Dermis blood vessel endothelial cell (primary cell): ENCODE measurements at regions not wholly inside any gene's neighbourhood (a gene's known extent, or its start where the extent isn't known, plus 50 kb on each side); places are given as distances from the start of the nearest gene placed in this dataset.

Experiments used
- DNase-seq: peaks from one replicate; pipeline ENCODE4 v3.0.0; 2010

DNA sequence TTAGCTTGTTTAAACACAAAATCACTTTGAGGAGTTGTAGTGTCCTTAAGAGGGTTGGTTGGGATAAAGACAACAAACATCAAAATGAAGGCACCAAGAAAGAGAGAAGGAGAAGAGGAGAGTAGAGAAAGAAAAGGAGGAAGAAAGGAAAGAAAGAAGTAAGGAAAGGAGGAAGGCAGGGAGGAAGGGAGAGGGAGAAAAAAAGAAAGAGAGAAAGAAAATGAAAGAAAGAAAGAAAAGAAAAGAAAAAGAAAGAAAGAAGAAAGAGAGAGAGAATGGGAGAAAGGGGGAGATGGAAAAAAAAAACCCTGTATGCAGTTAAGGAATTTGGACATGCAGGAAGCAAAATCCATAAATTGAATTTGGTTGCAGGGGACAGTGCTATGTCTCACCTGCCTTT lies 635.4 kb upstream of the FZD8 start:
- DNase-seq, result no peak

DNA sequence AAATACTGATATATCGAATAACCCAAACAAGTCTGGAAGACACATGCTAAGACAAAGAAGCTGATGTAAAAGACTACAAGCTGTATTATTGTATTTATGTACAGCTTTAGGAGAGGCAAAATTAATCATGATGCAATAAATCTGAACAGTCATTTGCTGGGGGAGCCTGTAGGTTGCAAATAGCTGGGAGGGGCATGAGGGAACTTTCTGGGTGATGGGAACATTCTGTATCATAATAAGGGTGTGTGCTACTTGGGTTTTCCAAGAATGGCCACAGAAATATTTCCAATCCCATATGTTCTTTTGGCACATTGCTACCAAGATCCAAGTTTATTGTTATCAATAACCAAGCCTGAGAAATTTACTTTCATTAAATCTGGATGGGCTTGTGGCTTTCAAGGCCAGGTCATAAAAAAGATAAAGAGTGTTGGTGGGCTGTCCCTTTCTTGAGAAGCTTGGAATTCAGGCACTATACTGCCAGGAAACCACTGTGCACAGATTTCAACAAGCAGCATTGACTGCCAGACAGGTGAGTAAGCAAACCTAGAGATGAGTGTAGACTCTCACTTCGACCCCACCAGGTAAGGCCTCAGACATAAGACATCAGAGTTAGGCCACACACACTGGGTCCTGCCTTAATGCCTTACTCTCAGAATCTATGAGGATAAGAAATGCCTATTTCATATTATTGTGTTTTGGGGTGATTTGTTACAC lies 629.7 kb upstream of the FZD8 start:
- DNase-seq, result no peak

DNA sequence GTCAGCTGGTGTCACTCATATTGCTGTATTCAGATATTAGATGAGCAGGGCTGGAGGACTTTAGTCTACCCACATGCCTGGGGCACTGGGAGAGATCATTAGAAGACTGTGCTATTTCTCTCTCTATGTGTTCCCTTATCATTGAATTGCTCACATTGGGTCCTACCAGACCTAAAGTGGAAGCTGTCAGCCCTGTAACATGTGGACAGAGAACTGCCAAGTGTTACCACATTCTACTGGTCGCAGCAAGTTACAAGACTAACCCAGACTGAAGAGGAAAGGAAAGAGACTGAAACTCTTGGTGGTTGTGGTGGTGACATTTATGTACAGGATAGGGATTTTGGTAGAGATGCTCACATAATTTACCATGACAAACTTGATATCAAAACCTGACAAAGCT lies 627.1 kb upstream of the FZD8 start:
- no peak for DNase-seq

DNA sequence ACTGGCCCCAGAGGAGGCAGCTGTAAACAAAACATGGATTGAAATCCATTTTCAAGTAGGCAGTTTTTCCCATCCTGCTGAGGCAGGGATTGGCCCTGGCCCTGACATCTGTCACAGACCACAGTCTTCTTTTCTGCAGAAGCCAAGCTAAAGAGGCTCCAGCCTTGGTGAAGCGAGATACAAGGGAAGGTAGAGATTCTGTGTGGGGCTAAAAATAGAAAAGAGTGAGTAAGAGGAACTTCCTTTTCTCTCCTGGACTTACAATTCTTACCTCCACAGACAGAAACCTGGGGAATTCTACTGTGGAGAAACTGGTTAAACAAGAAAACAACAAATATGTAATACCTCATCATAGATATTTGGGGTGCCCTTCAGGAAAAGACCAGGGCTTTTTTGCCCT lies 624.8 kb upstream of the FZD8 start:
- DNase-seq, result no peak

DNA sequence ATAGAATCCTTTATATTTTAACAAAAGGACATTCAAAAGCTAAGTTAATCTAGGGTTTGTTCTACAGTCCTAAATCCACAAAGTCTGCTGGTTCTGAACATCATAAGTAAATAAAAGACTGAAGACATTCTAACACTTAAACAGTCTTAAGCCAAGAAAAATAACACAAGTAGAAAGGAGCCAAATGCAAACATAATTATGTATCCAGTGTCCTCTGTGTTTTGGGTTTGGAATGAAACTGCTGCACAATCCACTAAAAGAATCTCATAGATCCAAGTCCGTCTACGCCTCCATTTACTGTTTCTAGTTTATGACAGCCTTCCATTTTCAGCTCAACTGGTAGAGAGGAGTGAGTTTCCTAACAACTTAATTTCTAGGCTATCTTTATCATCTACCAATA lies 623.6 kb upstream of the FZD8 start:
- no peak for DNase-seq

DNA sequence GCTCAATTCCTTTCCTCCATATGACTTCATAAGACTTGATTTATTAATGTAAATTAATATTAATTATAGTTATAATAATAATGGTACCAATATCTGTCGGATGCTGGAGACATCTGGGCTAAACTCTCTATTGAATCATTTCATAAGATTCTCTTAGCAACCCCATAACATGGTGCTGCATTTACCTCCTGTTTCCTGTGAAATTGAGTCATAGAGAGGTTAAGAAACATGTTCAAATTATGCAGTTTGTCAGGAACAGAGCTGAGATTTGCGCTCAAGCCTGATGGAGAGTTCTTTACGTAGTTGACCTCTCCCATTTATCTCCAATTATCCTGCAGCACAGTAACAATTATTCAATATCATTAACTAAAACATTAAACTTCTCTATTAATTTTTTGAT lies 621.8 kb upstream of the FZD8 start:
- no peak for DNase-seq

DNA sequence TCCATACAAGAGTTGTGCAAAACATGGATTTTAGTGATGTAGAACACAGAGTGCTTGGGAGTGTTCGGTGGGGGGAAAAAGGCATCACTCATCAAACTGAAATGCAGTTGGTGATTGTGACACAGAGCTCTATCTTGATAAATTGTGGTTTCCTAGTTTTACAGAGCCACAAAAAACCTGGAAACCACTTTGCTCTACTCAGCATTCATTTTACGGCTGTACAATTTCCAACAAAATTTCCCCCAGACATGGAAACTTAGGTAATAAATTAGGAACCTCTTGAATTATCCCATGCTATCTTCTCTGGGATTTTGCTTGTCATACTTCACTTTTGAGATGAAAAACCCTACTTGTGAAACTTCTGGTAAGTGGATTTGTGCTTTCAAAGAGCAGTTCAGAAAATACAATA lies 614.9 kb upstream of the FZD8 start:
- no peak for DNase-seq

DNA sequence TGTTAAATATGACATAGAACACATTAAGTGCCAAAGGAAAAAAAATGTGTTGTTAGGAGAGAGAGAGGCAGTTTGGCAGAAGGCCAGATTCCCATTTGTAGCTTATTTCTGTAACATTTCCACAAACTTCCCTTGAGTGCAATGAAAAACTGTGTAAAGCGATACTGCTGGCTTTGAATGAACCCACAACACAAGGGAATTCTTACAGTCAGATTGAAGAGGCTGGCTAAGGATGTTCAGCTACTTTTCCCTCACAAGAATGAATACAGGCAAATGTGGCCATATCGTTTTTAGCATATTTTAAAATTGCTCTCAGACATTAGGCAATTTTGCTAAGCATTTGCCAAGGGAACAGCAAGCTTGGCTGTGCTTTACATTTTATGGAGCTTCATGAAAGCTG lies 614.1 kb upstream of the FZD8 start:
- peak; percentile 23 for DNase-seq

DNA sequence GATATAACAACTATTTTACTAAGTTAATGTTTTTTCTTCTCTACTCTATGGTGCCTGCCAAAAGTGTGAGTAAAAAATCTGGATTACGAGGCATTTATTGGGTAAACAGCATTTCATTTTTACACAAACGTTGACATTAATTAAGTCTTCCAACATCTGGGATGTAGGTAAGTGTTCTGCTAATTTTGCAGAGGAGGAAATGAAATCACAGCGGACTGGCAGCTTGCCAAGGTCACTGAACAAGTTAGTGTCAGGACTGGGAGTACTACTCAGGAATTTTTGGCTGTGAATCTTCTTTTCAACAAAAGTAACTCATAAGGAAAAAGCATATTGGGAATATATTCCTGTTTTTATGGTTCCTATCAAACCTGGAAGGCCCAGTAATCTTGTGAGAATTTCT lies 612.1 kb upstream of the FZD8 start:
- DNase-seq, result peak; percentile 70

DNA sequence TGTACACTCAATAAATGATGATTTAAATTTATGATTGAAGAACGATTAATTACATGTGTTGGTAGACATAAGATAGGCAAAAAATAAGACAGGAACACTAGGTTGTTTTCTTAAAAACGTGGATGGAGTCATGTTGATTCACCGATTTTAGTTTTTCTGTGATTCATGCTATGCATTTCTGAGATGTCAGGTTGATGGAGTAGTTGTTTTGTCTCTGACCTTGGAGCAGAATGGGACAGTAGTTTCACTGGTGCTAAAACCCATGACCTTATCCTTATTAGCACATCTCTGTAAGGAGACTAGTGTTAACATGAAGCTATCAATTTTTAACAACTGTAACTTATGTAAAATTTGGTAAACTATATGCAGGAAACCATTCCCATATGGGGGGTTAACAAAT lies 611.6 kb upstream of the FZD8 start:
- DNase-seq, result no peak

DNA sequence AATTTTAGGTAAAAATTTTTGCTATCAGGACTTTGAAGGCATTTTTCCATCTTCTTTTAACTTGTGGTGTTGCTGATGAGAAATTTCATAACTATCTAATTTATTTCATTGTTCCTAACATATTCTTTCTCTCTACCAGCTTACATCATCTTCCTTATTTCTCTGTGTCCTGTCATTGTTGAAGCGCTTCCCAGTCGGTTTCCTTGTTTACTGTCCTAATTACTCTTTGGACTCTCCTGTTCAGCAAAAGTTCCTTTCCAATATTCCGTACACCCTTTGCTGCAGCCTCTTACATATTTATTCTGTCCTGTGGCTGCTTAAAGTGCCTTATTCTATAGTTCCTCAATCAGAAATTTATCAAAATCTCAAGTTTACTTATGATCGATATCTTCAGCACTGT lies 609.0 kb upstream of the FZD8 start:
- DNase-seq, result no peak

DNA sequence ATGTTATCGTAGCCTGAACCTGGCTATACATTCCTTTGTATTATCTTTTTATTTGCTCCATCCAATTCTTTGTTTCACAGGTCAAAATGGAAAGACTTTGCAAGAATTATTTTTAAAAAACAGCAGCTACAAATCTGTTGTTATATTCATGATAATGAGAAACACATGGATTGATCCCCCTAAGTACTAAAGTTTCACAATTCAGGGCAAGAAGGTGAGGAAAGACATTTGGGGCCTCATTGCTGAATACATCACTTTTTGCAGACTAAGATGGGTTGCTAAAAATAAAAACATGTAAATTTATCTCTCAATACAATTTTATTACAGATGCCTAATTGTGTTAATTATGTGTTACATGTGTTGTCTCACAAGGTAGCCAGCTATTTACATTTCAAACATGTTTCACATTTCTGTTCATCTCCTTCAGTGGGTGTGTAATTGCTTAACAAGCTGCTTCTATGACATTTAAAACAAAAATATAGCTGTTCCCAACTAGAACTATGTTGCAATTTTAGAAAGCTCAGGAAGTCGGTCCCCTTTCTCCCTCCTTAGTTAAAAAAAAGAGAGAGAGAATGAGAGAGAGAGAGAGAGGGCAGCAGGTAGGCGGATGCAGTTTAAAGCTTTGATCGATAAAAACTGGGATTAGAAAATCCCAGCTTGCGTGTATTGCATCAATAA lies 606.3 kb upstream of the FZD8 start:
- no peak for DNase-seq

DNA sequence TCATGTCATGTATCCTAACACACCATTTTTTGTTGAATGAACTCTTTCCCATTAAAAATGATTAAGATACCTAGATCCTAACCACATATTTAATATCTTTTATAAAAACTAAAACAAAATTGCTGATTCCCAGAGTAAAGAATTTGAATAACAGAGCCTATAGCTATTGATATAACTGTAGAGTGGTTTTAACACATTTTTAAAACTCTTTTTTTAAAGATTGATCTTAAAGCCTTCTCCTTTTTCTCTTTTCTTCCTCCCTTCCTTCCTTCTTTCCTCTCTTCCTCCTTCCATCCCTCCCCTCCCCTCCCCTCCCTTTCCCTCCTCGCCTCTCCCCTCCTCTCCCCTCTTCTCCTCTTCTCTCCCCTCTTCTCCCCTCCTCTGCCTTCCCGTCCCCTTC lies 605.4 kb upstream of the FZD8 start:
- no peak for DNase-seq

DNA sequence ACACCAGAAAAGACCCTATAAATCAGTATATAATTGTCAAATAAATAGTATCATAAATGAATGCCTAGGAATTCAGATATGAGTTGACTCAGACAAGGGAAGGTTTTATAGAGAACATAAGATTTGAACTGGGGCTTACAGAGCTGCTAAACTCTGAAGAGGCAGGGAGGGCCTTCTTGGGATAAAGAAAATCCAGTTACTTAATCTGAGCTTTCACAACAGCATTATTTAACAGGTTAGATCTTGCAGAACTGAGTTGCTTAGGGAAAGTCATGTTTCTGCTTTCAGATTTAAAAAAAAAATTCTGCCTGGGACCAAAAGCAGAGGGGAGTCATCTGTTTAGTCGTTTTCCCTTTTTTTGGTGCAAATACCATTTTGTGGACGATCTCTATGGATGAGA lies 594.8 kb upstream of the FZD8 start:
- DNase-seq, result no peak

DNA sequence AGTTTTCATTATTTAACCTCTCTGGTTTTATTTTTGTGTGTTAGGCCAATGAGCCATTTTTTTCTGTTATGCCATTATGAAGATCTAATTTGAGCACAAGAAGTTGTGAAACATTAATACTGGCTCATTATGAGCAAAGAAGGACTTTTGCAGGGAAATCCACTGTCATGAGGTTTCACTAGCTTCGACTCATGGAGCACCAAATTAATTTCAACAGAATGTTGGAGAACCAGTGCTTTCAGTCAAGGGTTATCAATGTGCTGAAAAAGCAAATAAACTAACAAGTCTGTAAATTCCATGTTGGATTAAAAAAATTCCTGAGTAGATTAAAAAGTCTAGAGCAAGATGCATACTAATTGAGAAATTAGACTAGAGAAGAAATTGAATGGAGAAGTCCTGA lies 594.2 kb upstream of the FZD8 start:
- no peak for DNase-seq

DNA sequence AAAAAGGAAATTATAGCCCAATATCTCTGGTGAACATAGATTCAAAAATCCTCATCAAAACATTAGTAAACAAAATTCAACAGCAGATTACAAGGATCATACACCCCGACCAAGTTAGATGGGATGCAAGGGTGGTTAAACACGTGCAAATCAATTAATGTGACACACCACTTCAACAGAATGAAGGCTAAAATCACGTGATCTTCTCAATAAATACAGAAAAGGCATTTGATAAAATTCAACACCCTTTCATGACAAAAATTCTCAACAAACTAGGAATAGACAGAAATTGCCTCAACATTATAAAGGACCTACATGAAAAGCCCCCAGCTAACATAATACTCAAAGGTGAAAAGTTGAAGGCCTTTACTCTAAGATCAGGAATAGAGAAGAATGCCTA lies 590.8 kb upstream of the FZD8 start:
- no peak for DNase-seq

DNA sequence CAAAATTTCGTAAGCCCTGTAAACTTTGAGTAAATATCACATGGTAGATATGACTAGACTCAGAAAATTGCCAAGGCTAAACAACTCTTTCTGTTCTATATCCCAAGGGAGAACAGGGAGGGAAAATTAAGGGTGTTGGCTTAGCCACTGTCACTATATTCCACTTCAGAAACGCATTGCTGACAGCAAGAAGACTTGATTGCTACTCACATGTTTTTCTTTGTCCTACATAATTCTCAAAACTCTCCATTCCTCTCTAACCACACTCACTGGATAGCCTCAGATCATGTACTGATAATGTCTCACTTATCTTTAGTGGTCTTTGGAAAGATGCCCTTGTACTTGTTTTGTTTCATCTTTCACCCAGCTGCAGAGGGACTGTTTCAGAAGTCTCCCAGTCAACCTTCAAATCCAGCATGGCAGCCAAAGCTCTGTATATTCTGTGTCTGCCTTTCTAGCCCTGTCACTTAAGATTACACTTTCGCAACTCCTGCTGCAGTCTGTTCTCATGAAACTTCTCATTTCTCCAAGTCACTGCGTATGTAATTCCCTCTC lies 582.4 kb upstream of the FZD8 start:
- no peak for DNase-seq

DNA sequence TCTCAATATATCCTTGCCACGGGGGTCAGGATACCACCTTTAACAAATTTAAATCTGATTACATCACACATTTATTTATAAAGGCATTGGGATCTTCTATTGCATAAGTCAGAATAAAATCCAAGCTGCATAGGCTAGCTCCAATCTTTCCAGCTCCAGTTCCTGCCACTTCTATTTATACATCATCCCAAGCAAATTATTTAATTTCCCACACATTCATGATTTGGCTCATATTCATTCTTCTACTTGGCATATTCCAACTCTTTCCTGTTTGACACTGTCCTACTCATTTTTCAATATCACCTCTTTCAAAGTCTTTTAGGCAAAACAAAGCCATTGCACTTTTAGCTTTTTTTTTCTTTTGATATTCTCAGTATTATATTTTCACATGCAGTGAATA lies 579.0 kb upstream of the FZD8 start:
- no peak for DNase-seq

DNA sequence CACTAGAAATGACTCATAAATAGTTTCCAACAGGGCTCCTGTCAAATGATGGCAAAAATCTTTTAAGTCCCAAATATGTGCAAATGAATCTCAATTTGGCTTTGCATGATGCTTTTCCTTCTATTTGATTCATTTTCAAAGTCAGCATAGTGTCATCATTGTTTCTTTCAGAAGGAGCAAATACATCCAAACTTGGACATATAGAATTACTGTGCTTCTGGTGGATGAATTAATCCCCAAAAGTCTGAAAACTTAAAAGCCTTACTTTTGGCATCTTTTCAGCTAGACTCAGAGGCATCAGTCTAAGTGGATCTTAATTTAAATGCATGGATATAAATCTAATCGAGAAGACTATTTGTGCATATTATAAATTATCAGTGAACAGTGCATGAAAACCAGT lies 578.1 kb upstream of the FZD8 start:
- no peak for DNase-seq

DNA sequence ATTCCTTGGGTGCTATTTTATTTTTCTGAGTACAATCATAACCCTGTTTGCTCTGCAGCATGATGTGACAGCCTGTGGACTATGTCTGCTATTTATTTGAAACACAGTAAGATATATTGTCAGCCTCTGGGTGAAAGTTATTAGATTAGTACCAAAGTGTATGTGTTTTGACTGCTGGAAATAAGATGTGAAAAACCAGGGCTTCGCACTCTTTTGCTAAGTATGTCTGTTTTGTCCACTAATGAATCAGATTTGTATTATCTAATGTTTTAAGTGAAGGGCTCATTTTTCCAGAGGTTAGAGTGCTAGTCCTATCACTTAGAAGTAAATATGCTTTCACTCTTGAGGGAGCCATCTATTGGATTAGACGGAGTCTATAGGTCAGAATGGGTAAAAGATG lies 569.8 kb upstream of the FZD8 start:
- no peak for DNase-seq

DNA sequence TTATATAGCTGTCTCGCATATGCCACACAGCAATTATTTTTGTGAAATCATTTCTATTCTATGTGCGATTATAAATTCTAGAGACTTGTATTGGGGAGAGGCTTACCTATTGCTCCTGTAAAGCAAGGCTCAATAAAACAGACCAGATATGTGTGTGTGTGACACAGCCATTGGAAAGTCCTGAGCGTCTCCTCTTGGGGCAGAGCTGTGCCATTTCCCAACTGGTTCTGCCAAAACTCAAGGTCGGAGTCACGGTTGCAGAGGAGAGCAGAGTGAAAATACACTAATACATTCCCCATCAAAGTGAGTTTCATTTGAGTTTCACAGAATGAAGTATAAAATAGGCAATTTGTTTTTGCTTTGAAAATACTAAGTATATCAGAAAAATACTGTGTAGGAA lies 567.4 kb upstream of the FZD8 start:
- no peak for DNase-seq

DNA sequence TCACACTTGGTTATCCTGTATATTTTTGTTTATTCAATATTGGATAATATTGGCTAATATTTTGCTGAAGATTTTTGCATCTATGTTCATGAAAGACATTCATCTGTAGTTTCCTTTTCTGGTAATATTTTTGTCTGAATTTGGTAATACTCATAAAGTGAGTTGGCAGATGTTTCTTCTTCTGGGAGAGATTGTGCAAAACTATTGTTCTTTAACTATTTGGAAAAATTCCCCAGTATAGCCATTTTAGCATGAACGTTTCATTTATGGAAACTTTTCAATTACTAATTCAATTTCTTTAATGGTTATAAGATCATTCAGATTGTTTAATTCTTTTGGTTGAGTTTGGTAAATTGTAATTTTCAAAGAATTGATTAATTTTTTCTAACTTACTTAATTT lies 560.8 kb upstream of the FZD8 start:
- DNase-seq, result no peak

DNA sequence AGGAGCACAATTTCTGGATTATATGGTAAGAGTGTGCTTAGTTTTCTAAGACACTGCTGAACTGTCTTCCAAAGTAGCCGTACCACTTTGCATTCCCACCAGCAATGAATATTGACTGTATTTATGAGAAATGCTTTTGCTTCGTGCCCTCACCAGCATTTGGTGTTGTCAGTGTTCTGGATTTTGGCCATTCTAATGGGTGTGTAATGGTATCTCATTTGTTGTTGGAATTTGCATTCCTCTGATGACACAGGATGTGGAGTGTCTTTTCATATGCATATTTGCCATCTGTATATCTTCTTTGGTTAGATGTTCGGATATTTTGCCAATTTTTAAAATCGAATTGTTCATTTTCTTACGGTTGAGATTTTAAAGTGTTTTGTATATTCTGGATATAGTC lies 558.5 kb upstream of the FZD8 start:
- DNase-seq, result no peak

DNA sequence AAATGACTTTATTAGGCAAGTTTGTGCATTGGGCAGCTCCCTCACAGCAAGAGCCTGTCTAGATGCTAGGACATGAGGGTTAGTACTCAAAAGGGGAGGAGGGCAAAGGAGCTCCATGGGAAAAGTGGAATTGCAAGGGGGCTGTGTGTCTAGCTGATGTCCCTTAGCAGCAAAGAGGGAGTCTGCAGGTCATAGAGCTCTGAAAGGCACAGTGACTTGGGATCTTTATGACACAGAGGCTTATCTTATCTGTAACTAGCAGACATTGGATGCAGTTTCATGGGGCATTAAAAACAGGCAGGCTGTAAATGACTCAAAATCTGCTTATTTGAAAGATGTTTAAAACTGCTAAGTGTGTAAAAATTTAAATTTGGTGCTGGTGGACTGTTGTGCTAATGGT lies 556.2 kb upstream of the FZD8 start:
- DNase-seq, result no peak

DNA sequence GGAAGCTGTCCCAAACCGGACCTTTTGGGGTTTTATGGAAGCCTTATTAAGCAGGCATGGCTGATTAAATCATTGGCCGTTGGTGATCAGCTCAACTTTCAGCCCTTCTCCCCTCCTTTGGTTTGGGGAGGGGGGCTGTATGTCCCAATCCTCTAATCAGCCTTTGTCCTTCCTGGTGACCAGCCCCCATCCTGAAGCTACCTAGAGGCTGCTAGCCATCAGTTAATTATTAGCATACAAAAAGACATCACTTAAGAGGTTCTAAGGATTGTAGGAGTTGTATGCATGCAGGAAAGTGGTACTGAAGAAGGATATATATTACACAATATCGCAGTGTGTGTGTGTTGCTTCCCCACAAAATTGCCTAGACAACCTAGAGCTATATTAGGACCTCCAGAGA lies 553.3 kb upstream of the FZD8 start:
- no peak for DNase-seq
